WTC11 (cell line): ENCODE measurements at regions not wholly inside any gene's neighbourhood (a gene's known extent, or its start where the extent isn't known, plus 50 kb on each side); places are given as distances from the start of the nearest gene placed in this dataset.
A peak's percentile ranks its signal among the peaks of the same experiment; 100 is the strongest.

ENCODE experiments used
- ATAC-seq: fragments of 200-7000 bp; cut with Tn5 transposase; 2 replicates; pipeline ENCODE4 v1.10.0; 2021; ENCODE audit warnings: mild to moderate bottlenecking, moderate library complexity
- CTCF ChIA-PET: fragments of 300-600 bp; sonication (Branson Sonifier 250); formaldehyde crosslinking; loops from one replicate; lab custom pipeline; 2021; ENCODE audit warnings: antibody characterized with exemption; lab: Charles Lee
- POLR2A ChIA-PET: fragments of 350-600 bp; sonication (Branson Sonifier 250); formaldehyde crosslinking; loops from one replicate; lab custom pipeline; 2021; ENCODE audit warnings: antibody characterized with exemption; lab: Charles Lee
- DNase-seq: peaks from one replicate; pipeline ENCODE4 v3.0.0; 2021; ENCODE audit warnings: low spot score
- H3K27ac Mint-ChIP-seq: 2 replicates; pipeline ENCODE4 v1.8.0; 2021; ENCODE audit warnings: mixed read lengths
- H3K27me3 Mint-ChIP-seq: 2 replicates; pipeline ENCODE4 v1.8.0; 2021; ENCODE audit warnings: low read depth, mild to moderate bottlenecking, moderate library complexity, mixed read lengths
- H3K36me3 Mint-ChIP-seq: 2 replicates; pipeline ENCODE4 v1.8.0; 2021; ENCODE audit warnings: mixed read lengths
- H3K4me1 Mint-ChIP-seq: 2 replicates; pipeline ENCODE4 v1.8.0; 2022; ENCODE audit warnings: mixed read lengths
- H3K4me3 Mint-ChIP-seq: 2 replicates; pipeline ENCODE4 v1.8.0; 2021; ENCODE audit warnings: mild to moderate bottlenecking, moderate library complexity, mixed read lengths
- H3K9me3 Mint-ChIP-seq: 2 replicates; pipeline ENCODE4 v1.8.0; 2021; ENCODE audit warnings: mixed read lengths
- CREB1 ChIP-seq: sonication (generic); formaldehyde crosslinking; IDR thresholded peaks from 2 replicates; pipeline ENCODE4 v1.8.0; 2023; ENCODE audit warnings: mild to moderate bottlenecking, missing genetic modification reagents
- EMX1 ChIP-seq: fragments of 250-450 bp; sonication (Bioruptor Pico); IDR thresholded peaks from 2 replicates; pipeline ENCODE4 v1.8.0; 2021; ENCODE audit warnings: mild to moderate bottlenecking
- FOXK1 ChIP-seq: sonication (generic); formaldehyde crosslinking; IDR thresholded peaks from 2 replicates; pipeline ENCODE4 v1.8.0; 2022; ENCODE audit warnings: mild to moderate bottlenecking, moderate library complexity, missing genetic modification reagents
- FOXP1 ChIP-seq: sonication (generic); formaldehyde crosslinking; IDR thresholded peaks from 2 replicates; pipeline ENCODE4 v1.8.0; 2022; ENCODE audit warnings: missing genetic modification reagents, mild to moderate bottlenecking, moderate library complexity, borderline replicate concordance
- GTF2I ChIP-seq: fragments of 250-450 bp; sonication (Bioruptor Pico); conservative IDR thresholded peaks from 2 replicates; pipeline ENCODE4 v1.4.0; 2021; ENCODE audit warnings: mild to moderate bottlenecking
- IRF2 ChIP-seq: sonication (generic); formaldehyde crosslinking; IDR thresholded peaks from 2 replicates; pipeline ENCODE4 v1.8.0; 2022; ENCODE audit warnings: low read depth, missing genetic modification reagents, borderline replicate concordance
- SOX15 ChIP-seq: fragments of 250-450 bp; sonication (Bioruptor Pico); IDR thresholded peaks from 2 replicates; pipeline ENCODE4 v1.9.0; 2021; ENCODE audit warnings: mild to moderate bottlenecking
- TF ChIP-seq, protein P1 (sequence below): sonication (generic); formaldehyde crosslinking; IDR thresholded peaks from 2 replicates; pipeline ENCODE4 v1.8.0; 2022; ENCODE audit warnings: missing genetic modification reagents
- TF ChIP-seq, protein P2 (sequence below): fragments of 250-450 bp; sonication (Bioruptor Pico); IDR thresholded peaks from 2 replicates; pipeline ENCODE4 v1.8.0; 2021; ENCODE audit warnings: mild to moderate bottlenecking
- TF ChIP-seq, protein P3 (sequence below): sonication (generic); formaldehyde crosslinking; IDR thresholded peaks from 2 replicates; pipeline ENCODE4 v1.8.0; 2022; ENCODE audit warnings: mild to moderate bottlenecking, missing genetic modification reagents
- TF ChIP-seq, protein P4 (sequence below): sonication (generic); formaldehyde crosslinking; IDR thresholded peaks from 2 replicates; pipeline ENCODE4 v1.8.1; 2023; ENCODE audit warnings: mild to moderate bottlenecking, missing genetic modification reagents
- TF ChIP-seq, protein P5 (sequence below): sonication (generic); formaldehyde crosslinking; IDR thresholded peaks from 2 replicates; pipeline ENCODE4 v1.8.1; 2023; ENCODE audit warnings: mild to moderate bottlenecking, moderate library complexity, missing genetic modification reagents
- TF ChIP-seq, protein P6 (sequence below): fragments of 250-450 bp; sonication (Bioruptor Pico); IDR thresholded peaks from 2 replicates; pipeline ENCODE4 v2.1.2; 2022; ENCODE audit warnings: mild to moderate bottlenecking, moderate library complexity
- TF ChIP-seq, protein P7 (sequence below): sonication (generic); formaldehyde crosslinking; IDR thresholded peaks from 2 replicates; pipeline ENCODE4 v1.8.1; 2022; ENCODE audit warnings: mild to moderate bottlenecking, missing genetic modification reagents, moderate library complexity, borderline replicate concordance
- TF ChIP-seq, protein P8 (sequence below): fragments of 250-450 bp; sonication (Bioruptor Pico); IDR thresholded peaks from 2 replicates; pipeline ENCODE4 v1.9.0; 2021; ENCODE audit warnings: mild to moderate bottlenecking
- TF ChIP-seq, protein P9 (sequence below): fragments of 250-450 bp; sonication (Bioruptor Pico); IDR thresholded peaks from 2 replicates; pipeline ENCODE4 v1.9.0; 2021; ENCODE audit warnings: moderate library complexity, mild to moderate bottlenecking, inconsistent platforms, borderline replicate concordance

DNA sequence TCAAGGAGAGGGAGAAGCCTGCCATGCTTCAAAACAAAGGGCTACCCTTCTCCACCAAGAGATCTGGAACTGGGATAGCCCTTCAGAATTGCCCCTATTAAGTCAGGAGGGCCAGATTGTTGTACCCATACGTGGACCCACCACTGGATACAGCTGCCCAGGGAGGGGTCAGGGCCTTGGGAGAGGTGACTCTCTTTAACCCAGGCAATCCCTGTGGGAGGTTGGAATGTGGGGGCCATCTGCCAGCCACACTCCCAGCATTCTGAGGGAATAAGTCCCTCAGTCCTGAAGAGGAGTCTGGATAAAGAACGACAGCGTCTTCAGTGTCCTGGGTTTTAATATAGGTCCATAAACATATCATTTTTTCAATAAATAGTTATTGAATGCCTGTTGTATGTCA is 588.2 kb upstream of the TENM4 start:
- H3K36me3 Mint-ChIP-seq = no peaks in the 10 kb centered on the region
- peak; percentile 12 for DNase-seq
- peaks cover 5% of the 10 kb centered on the region for H3K4me1 Mint-ChIP-seq
- ChIA-PET CTCF (no interaction called here), POLR2A (no interaction called here)
- H3K4me3 Mint-ChIP-seq = no peak overlapping the region
- no peak overlapping the region for H3K27ac Mint-ChIP-seq
- ATAC-seq = peak; percentile 57
- TF ChIP-seq EMX1 (no peak), FOXP1 (no peak), IRF2 (CRISPR knock-in tag) (no peak), SOX15 (CRISPR knock-in tag) (no peak), FOXK1 (no peak)
- TF ChIP-seq, protein P1, sequence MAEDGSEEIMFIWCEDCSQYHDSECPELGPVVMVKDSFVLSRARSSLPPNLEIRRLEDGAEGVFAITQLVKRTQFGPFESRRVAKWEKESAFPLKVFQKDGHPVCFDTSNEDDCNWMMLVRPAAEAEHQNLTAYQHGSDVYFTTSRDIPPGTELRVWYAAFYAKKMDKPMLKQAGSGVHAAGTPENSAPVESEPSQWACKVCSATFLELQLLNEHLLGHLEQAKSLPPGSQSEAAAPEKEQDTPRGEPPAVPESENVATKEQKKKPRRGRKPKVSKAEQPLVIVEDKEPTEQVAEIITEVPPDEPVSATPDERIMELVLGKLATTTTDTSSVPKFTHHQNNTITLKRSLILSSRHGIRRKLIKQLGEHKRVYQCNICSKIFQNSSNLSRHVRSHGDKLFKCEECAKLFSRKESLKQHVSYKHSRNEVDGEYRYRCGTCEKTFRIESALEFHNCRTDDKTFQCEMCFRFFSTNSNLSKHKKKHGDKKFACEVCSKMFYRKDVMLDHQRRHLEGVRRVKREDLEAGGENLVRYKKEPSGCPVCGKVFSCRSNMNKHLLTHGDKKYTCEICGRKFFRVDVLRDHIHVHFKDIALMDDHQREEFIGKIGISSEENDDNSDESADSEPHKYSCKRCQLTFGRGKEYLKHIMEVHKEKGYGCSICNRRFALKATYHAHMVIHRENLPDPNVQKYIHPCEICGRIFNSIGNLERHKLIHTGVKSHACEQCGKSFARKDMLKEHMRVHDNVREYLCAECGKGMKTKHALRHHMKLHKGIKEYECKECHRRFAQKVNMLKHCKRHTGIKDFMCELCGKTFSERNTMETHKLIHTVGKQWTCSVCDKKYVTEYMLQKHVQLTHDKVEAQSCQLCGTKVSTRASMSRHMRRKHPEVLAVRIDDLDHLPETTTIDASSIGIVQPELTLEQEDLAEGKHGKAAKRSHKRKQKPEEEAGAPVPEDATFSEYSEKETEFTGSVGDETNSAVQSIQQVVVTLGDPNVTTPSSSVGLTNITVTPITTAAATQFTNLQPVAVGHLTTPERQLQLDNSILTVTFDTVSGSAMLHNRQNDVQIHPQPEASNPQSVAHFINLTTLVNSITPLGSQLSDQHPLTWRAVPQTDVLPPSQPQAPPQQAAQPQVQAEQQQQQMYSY (CRISPR knock-in tag) = no peak
- TF ChIP-seq, protein P2, sequence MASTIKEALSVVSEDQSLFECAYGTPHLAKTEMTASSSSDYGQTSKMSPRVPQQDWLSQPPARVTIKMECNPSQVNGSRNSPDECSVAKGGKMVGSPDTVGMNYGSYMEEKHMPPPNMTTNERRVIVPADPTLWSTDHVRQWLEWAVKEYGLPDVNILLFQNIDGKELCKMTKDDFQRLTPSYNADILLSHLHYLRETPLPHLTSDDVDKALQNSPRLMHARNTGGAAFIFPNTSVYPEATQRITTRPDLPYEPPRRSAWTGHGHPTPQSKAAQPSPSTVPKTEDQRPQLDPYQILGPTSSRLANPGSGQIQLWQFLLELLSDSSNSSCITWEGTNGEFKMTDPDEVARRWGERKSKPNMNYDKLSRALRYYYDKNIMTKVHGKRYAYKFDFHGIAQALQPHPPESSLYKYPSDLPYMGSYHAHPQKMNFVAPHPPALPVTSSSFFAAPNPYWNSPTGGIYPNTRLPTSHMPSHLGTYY (CRISPR knock-in tag) = no peak
- TF ChIP-seq, protein P3, sequence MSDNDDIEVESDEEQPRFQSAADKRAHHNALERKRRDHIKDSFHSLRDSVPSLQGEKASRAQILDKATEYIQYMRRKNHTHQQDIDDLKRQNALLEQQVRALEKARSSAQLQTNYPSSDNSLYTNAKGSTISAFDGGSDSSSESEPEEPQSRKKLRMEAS = no peak
- TF ChIP-seq, protein P4, sequence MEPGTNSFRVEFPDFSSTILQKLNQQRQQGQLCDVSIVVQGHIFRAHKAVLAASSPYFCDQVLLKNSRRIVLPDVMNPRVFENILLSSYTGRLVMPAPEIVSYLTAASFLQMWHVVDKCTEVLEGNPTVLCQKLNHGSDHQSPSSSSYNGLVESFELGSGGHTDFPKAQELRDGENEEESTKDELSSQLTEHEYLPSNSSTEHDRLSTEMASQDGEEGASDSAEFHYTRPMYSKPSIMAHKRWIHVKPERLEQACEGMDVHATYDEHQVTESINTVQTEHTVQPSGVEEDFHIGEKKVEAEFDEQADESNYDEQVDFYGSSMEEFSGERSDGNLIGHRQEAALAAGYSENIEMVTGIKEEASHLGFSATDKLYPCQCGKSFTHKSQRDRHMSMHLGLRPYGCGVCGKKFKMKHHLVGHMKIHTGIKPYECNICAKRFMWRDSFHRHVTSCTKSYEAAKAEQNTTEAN (CRISPR knock-in tag) = no peak
- TF ChIP-seq, protein P5, sequence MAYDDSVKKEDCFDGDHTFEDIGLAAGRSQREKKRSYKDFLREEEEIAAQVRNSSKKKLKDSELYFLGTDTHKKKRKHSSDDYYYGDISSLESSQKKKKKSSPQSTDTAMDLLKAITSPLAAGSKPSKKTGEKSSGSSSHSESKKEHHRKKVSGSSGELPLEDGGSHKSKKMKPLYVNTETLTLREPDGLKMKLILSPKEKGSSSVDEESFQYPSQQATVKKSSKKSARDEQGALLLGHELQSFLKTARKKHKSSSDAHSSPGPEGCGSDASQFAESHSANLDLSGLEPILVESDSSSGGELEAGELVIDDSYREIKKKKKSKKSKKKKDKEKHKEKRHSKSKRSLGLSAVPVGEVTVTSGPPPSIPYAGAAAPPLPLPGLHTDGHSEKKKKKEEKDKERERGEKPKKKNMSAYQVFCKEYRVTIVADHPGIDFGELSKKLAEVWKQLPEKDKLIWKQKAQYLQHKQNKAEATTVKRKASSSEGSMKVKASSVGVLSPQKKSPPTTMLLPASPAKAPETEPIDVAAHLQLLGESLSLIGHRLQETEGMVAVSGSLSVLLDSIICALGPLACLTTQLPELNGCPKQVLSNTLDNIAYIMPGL (CRISPR knock-in tag) = no peak
- TF ChIP-seq, protein P6, sequence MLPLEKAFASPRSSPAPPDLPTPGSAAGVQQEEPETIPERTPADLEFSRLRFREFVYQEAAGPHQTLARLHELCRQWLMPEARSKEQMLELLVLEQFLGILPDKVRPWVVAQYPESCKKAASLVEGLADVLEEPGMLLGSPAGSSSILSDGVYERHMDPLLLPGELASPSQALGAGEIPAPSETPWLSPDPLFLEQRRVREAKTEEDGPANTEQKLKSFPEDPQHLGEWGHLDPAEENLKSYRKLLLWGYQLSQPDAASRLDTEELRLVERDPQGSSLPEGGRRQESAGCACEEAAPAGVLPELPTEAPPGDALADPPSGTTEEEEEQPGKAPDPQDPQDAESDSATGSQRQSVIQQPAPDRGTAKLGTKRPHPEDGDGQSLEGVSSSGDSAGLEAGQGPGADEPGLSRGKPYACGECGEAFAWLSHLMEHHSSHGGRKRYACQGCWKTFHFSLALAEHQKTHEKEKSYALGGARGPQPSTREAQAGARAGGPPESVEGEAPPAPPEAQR (CRISPR knock-in tag) = no peak
- TF ChIP-seq, protein P7, sequence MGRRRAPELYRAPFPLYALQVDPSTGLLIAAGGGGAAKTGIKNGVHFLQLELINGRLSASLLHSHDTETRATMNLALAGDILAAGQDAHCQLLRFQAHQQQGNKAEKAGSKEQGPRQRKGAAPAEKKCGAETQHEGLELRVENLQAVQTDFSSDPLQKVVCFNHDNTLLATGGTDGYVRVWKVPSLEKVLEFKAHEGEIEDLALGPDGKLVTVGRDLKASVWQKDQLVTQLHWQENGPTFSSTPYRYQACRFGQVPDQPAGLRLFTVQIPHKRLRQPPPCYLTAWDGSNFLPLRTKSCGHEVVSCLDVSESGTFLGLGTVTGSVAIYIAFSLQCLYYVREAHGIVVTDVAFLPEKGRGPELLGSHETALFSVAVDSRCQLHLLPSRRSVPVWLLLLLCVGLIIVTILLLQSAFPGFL (CRISPR knock-in tag) = no peak
- H3K9me3 Mint-ChIP-seq = peaks cover 6% of the 10 kb centered on the region
- H3K27me3 Mint-ChIP-seq = no peaks in the 10 kb centered on the region

DNA sequence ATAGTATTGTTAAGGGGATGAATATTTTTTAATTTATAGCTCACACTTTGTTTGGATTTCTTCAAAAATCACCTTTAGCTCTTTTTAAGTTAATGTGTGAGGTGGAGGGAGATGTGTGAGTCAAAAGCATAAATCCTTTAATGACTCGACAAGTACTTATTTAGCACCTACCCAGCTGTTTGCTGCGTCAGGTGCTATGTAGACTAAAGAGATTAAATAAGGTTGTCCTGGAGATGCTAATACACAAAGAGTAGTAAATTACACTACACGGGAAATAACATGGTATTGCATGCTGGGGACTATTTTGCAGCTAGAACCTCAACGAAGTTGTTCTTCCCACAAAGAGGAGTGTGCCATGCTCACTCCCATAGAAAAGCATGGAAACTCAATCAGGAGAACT is 583.3 kb upstream of the TENM4 start:
- TF ChIP-seq, protein P8, sequence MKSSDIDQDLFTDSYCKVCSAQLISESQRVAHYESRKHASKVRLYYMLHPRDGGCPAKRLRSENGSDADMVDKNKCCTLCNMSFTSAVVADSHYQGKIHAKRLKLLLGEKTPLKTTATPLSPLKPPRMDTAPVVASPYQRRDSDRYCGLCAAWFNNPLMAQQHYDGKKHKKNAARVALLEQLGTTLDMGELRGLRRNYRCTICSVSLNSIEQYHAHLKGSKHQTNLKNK = no peak
- TF ChIP-seq GTF2I (CRISPR knock-in tag) = no peak
- TF ChIP-seq, protein P9, sequence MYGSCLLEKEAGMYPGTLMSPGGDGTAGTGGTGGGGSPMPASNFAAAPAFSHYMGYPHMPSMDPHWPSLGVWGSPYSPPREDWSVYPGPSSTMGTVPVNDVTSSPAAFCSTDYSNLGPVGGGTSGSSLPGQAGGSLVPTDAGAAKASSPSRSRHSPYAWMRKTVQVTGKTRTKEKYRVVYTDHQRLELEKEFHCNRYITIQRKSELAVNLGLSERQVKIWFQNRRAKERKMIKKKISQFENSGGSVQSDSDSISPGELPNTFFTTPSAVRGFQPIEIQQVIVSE (CRISPR knock-in tag) = no peak
- TF ChIP-seq, protein P1 (CRISPR knock-in tag) = no peak
- no peak for TF ChIP-seq CREB1
- Mint-ChIP-seq H3K27me3 (no peaks in the 10 kb centered on the region), H3K36me3 (no peaks in the 10 kb centered on the region), H3K9me3 (peaks cover 6% of the 10 kb centered on the region), H3K4me3 (no peak overlapping the region), H3K27ac (no peak overlapping the region), H3K4me1 (peaks cover 5% of the 10 kb centered on the region)
- ATAC-seq = no peak
- CTCF ChIA-PET = no interaction called here
- DNase-seq = no peak
- POLR2A ChIA-PET = interaction anchor here (0.5 kb wide), 1 partner anchor 601 kb away, joined by 3 read pairs; no protein-coding TSS in a partner anchor
